ENCODE measurements at regions not wholly inside any gene's neighbourhood (a gene's known extent, or its start where the extent isn't known, plus 50 kb on each side); places are given as distances from the start of the nearest gene placed in this dataset.
"Not testable (repeated sequence)": the region's sequence is repeated elsewhere in the genome, so short reads cannot be mapped to it uniquely, and the experiment has no call there.

DNA sequence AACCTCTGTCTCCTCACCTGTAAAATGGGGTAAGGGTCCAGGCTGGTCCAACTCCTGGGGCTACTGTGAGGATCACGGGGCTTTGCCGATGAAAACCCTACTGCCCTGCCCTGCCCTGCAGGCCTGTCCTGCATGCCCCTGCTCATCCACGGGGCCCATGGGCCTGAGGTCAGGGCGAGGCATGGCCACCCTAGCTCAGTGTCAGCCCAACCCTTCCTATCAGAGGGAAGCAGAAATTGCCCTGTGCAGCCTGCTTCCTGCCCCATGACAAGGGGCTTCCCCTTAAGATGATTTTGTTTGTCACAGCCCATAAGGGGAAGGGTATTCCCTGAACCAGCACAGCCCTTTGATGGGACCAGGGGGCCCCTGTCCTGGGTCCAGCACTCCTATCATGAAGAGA lies 353.6 kb upstream of the ID2 start:
- H3K9me3 Mint-ChIP-seq = no peaks in the 10 kb centered on the region
- no peak for TF ChIP-seq CTCF (IDR thresholded peaks at IDR 0.05)
- no peaks in the 10 kb centered on the region for H3K36me3 Mint-ChIP-seq (ENCODE audit: low read depth)
- H3K27ac Mint-ChIP-seq = no peak overlapping the region
- H3K4me1 Mint-ChIP-seq (ENCODE audit: low read depth) = no peaks in the 10 kb centered on the region
- peaks cover 11% of the 10 kb centered on the region; the same call in 1 of the 2 replicates for H3K27me3 Mint-ChIP-seq (ENCODE audit: insufficient read depth)
- H3K4me3 Mint-ChIP-seq = no peak overlapping the region
- DNase-seq = no peak

DNA sequence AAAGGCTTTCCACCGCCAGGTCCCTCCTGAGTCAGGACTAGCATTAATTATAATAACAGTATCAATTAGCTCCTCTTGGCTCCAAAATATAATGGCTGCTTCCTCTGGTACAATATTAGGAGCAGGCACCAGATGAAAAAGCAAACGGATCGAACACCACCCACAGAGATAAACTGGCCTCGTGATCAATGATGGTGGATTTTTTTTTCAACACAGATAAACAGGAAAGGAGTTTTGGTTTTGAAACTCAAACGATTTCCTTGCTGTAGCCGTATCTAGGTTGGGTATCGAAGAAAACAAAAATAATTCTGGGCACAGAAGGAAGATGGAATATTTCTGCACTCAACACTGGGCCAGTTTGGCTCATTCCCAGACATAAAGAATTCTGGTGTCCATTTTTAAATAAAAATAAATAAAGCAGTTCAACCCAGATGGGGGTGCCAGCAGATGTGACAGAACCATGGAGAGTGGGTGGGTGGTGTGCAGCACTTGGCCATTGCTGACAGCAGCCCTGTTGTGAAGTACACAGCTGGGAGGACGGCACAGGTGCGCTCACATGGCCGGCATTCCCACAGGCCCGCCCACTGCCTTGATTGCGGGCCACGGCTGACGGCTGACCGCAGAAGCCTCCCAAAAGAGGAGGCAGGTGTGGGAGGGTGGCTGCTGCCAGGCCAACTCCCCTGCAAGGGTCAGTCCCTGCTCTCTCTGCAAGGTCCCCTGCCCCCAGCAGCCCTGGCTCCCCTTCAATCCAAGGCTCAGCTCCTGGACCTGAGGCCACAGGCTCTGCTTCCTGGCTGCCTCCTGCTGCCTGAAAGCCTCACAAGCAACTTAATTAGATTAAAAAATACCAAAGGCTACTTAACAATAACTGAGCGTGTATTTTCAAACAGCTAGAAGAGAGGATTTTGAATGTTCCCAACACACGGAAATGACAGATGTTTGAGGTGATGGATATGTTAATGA lies 351.9 kb upstream of the ID2 start:
- Mint-ChIP-seq H3K4me3 (no peak overlapping the region), H3K27me3 (ENCODE audit: insufficient read depth) (peaks cover 11% of the 10 kb centered on the region; the same call in 1 of the 2 replicates), H3K27ac (no peak overlapping the region), H3K9me3 (no peaks in the 10 kb centered on the region; the same call in 1 of the 2 replicates), H3K4me1 (ENCODE audit: low read depth) (no peaks in the 10 kb centered on the region), H3K36me3 (ENCODE audit: low read depth) (no peaks in the 10 kb centered on the region)
- no peak for TF ChIP-seq CTCF (IDR thresholded peaks at IDR 0.05)
- DNase-seq = no peak

GRCh38 chr2:8331068-8331467 lies 350.8 kb upstream of the ID2 start:
- no peak for DNase-seq
- H3K27me3 Mint-ChIP-seq (ENCODE audit: insufficient read depth) = peaks cover 13% of the 10 kb centered on the region; the same call in 1 of the 2 replicates
- H3K36me3 Mint-ChIP-seq (ENCODE audit: low read depth) = no peaks in the 10 kb centered on the region
- no peaks in the 10 kb centered on the region for H3K4me1 Mint-ChIP-seq (ENCODE audit: low read depth)
- no peak for TF ChIP-seq CTCF (IDR thresholded peaks at IDR 0.05)
- no peaks in the 10 kb centered on the region; the same call in 1 of the 2 replicates for H3K9me3 Mint-ChIP-seq
- no peak overlapping the region for H3K27ac Mint-ChIP-seq
- H3K4me3 Mint-ChIP-seq = no peak overlapping the region

DNA sequence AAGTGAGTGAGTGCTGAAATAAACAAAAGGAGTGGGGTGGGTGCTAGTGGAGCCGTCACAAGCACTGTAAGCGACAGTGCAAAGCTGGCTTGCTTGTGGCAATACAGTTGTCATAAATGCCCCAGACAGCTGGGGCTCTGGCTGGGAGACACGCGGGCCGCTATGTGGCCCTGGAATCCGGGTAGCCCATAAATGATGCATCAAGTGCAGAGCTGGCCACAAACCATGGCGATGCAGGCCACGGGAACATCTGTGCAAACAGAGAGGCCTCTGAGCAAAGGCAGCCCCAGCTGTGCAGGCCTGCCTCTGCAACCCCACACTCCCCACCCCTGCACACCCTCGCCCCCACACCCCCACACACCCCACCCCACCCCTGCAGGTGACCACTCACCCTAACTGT lies 349.2 kb upstream of the ID2 start:
- Mint-ChIP-seq H3K27me3 (ENCODE audit: insufficient read depth) (peaks cover 3% of the 10 kb centered on the region), H3K27ac (no peak overlapping the region), H3K9me3 (no peaks in the 10 kb centered on the region; the same call in 1 of the 2 replicates), H3K36me3 (ENCODE audit: low read depth) (no peaks in the 10 kb centered on the region), H3K4me3 (no peak overlapping the region), H3K4me1 (ENCODE audit: low read depth) (no peaks in the 10 kb centered on the region)
- no peak for DNase-seq
- no peak for TF ChIP-seq CTCF (IDR thresholded peaks at IDR 0.05)

GRCh38 chr2:8333177-8333831 lies 348.6 kb upstream of the ID2 start:
- no peak for DNase-seq
- H3K36me3 Mint-ChIP-seq (ENCODE audit: low read depth) = no peaks in the 10 kb centered on the region
- no peaks in the 10 kb centered on the region; the same call in 1 of the 2 replicates for H3K9me3 Mint-ChIP-seq
- H3K27ac Mint-ChIP-seq = no peak overlapping the region
- H3K4me3 Mint-ChIP-seq = no peak overlapping the region
- peaks cover 3% of the 10 kb centered on the region for H3K27me3 Mint-ChIP-seq (ENCODE audit: insufficient read depth)
- H3K4me1 Mint-ChIP-seq (ENCODE audit: low read depth) = no peaks in the 10 kb centered on the region
- no peak for TF ChIP-seq CTCF (IDR thresholded peaks at IDR 0.05)

DNA sequence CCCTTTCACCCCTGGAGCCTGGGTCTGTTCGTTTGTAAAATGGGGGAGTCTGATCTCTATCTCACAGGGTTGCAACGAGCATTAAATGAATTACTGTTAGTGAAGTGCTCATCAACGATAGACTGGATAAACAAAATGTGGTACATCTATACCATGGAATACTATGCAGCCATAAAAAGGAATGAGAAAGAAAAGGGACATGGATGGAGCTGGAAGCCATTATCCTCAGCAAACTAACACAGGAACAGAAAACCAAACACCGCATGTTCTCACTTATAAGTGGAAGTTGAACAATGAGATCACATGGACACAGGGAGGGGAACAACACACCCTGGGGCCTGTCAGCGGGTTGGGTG lies 348.0 kb upstream of the ID2 start:
- H3K36me3 Mint-ChIP-seq (ENCODE audit: low read depth); H3K27ac Mint-ChIP-seq; H3K4me1 Mint-ChIP-seq (ENCODE audit: low read depth); H3K9me3 Mint-ChIP-seq; DNase-seq; H3K4me3 Mint-ChIP-seq; H3K27me3 Mint-ChIP-seq (ENCODE audit: insufficient read depth): not testable (repeated sequence)

Measured in HFFc6 (cell line).